ENCODE measurements at regions not wholly inside any gene's neighbourhood (a gene's known extent, or its start where the extent isn't known, plus 50 kb on each side); places are given as distances from the start of the nearest gene placed in this dataset.
"Not testable (repeated sequence)": the region's sequence is repeated elsewhere in the genome, so short reads cannot be mapped to it uniquely, and the experiment has no call there.

GRCh38 chr1:198841477-198841876 lies 202.6 kb downstream of the PTPRC start:
- DNase-seq (ENCODE audit: insufficient read length, low spot score), result no peak
- FAIRE-seq, result no peak
- TF ChIP-seq POLR2A (IDR thresholded peaks at IDR 0.05; ENCODE audit: low read depth, low read length) (no peak), PAX5 (IDR thresholded peaks at IDR 0.05; ENCODE audit: insufficient read depth, low read length, severe bottlenecking) (no peak), TAF1 (IDR thresholded peaks at IDR 0.05; ENCODE audit: low read depth, low read length) (no peak), POLR2AphosphoS5 (IDR thresholded peaks at IDR 0.05; ENCODE audit: low read depth, low read length) (no peak), POU2F2 (IDR thresholded peaks at IDR 0.05; ENCODE audit: low read depth, low read length) (no peak), SPI1 (IDR thresholded peaks at IDR 0.05; ENCODE audit: low read depth, low read length) (no peak)

GRCh38 chr1:198842686-198843085 lies 203.8 kb downstream of the PTPRC start:
- DNase-seq (ENCODE audit: insufficient read length, low spot score) (no peak), FAIRE-seq (no peak)
- TF ChIP-seq POU2F2 (IDR thresholded peaks at IDR 0.05; ENCODE audit: low read depth, low read length) (no peak), POLR2AphosphoS5 (IDR thresholded peaks at IDR 0.05; ENCODE audit: low read depth, low read length) (no peak), PAX5 (IDR thresholded peaks at IDR 0.05; ENCODE audit: insufficient read depth, low read length, severe bottlenecking) (no peak), TAF1 (IDR thresholded peaks at IDR 0.05; ENCODE audit: low read depth, low read length) (no peak), SPI1 (IDR thresholded peaks at IDR 0.05; ENCODE audit: low read depth, low read length) (no peak), POLR2A (IDR thresholded peaks at IDR 0.05; ENCODE audit: low read depth, low read length) (no peak)

GRCh38 chr1:198845271-198845670 lies 206.4 kb downstream of the PTPRC start:
- TF ChIP-seq TAF1 (IDR thresholded peaks at IDR 0.05; ENCODE audit: low read depth, low read length) (no peak), POLR2AphosphoS5 (IDR thresholded peaks at IDR 0.05; ENCODE audit: low read depth, low read length) (no peak), POU2F2 (IDR thresholded peaks at IDR 0.05; ENCODE audit: low read depth, low read length) (no peak), POLR2A (IDR thresholded peaks at IDR 0.05; ENCODE audit: low read depth, low read length) (no peak), PAX5 (IDR thresholded peaks at IDR 0.05; ENCODE audit: insufficient read depth, low read length, severe bottlenecking) (no peak), SPI1 (IDR thresholded peaks at IDR 0.05; ENCODE audit: low read depth, low read length) (no peak)
- DNase-seq (ENCODE audit: insufficient read length, low spot score), result no peak
- FAIRE-seq, result no peak

- DNase-seq (ENCODE audit: insufficient read length, low spot score) (no peak), FAIRE-seq (no peak)
- no peak for TF ChIP-seq TAF1 (IDR thresholded peaks at IDR 0.05; ENCODE audit: low read depth, low read length)
- TF ChIP-seq PAX5 (IDR thresholded peaks at IDR 0.05; ENCODE audit: insufficient read depth, low read length, severe bottlenecking), result no peak
- TF ChIP-seq SPI1 (IDR thresholded peaks at IDR 0.05; ENCODE audit: low read depth, low read length), result no peak
Measured at GRCh38 chr1:198845851-198846250, 207.0 kb downstream of the PTPRC start.

GRCh38 chr1:198846556-198846955 lies 207.7 kb downstream of the PTPRC start:
- TF ChIP-seq POU2F2 (IDR thresholded peaks at IDR 0.05; ENCODE audit: low read depth, low read length) (no peak), POLR2AphosphoS5 (IDR thresholded peaks at IDR 0.05; ENCODE audit: low read depth, low read length) (no peak), PAX5 (IDR thresholded peaks at IDR 0.05; ENCODE audit: insufficient read depth, low read length, severe bottlenecking) (no peak), POLR2A (IDR thresholded peaks at IDR 0.05; ENCODE audit: low read depth, low read length) (no peak), TAF1 (IDR thresholded peaks at IDR 0.05; ENCODE audit: low read depth, low read length) (no peak), SPI1 (IDR thresholded peaks at IDR 0.05; ENCODE audit: low read depth, low read length) (no peak)
- FAIRE-seq (no peak), DNase-seq (ENCODE audit: insufficient read length, low spot score) (no peak)

GRCh38 chr1:198848206-198848605 lies 209.4 kb downstream of the PTPRC start:
- no peak for TF ChIP-seq TAF1 (IDR thresholded peaks at IDR 0.05; ENCODE audit: low read depth, low read length)
- no peak for TF ChIP-seq POLR2A (IDR thresholded peaks at IDR 0.05; ENCODE audit: low read depth, low read length)
- TF ChIP-seq SPI1 (IDR thresholded peaks at IDR 0.05; ENCODE audit: low read depth, low read length), result no peak
- no peak for TF ChIP-seq POLR2AphosphoS5 (IDR thresholded peaks at IDR 0.05; ENCODE audit: low read depth, low read length)
- TF ChIP-seq PAX5 (IDR thresholded peaks at IDR 0.05; ENCODE audit: insufficient read depth, low read length, severe bottlenecking), result no peak
- TF ChIP-seq POU2F2 (IDR thresholded peaks at IDR 0.05; ENCODE audit: low read depth, low read length), result no peak
- FAIRE-seq (no peak), DNase-seq (ENCODE audit: insufficient read length, low spot score) (no peak)

- DNase-seq (ENCODE audit: insufficient read length, low spot score), result no peak
- TF ChIP-seq POU2F2 (IDR thresholded peaks at IDR 0.05; ENCODE audit: low read depth, low read length) (no peak), POLR2AphosphoS5 (IDR thresholded peaks at IDR 0.05; ENCODE audit: low read depth, low read length) (no peak), POLR2A (IDR thresholded peaks at IDR 0.05; ENCODE audit: low read depth, low read length) (no peak), SPI1 (IDR thresholded peaks at IDR 0.05; ENCODE audit: low read depth, low read length) (no peak), TAF1 (IDR thresholded peaks at IDR 0.05; ENCODE audit: low read depth, low read length) (no peak), PAX5 (IDR thresholded peaks at IDR 0.05; ENCODE audit: insufficient read depth, low read length, severe bottlenecking) (no peak)
- FAIRE-seq, result no peak
Measured at GRCh38 chr1:198848649-198849048, 209.8 kb downstream of the PTPRC start.

- DNase-seq (ENCODE audit: insufficient read length, low spot score) (no peak), FAIRE-seq (no peak)
- TF ChIP-seq TAF1 (IDR thresholded peaks at IDR 0.05; ENCODE audit: low read depth, low read length) (no peak), PAX5 (IDR thresholded peaks at IDR 0.05; ENCODE audit: insufficient read depth, low read length, severe bottlenecking) (no peak), POLR2AphosphoS5 (IDR thresholded peaks at IDR 0.05; ENCODE audit: low read depth, low read length) (no peak), POU2F2 (IDR thresholded peaks at IDR 0.05; ENCODE audit: low read depth, low read length) (no peak), POLR2A (IDR thresholded peaks at IDR 0.05; ENCODE audit: low read depth, low read length) (no peak), SPI1 (IDR thresholded peaks at IDR 0.05; ENCODE audit: low read depth, low read length) (no peak)
Measured at GRCh38 chr1:198849093-198849492, 210.3 kb downstream of the PTPRC start.

GRCh38 chr1:198850196-198850595 lies 211.4 kb downstream of the PTPRC start:
- DNase-seq (ENCODE audit: insufficient read length, low spot score) (no peak), FAIRE-seq (no peak)
- TF ChIP-seq POLR2A (IDR thresholded peaks at IDR 0.05; ENCODE audit: low read depth, low read length), result no peak
- no peak for TF ChIP-seq PAX5 (IDR thresholded peaks at IDR 0.05; ENCODE audit: insufficient read depth, low read length, severe bottlenecking)
- no peak for TF ChIP-seq POU2F2 (IDR thresholded peaks at IDR 0.05; ENCODE audit: low read depth, low read length)
- TF ChIP-seq SPI1 (IDR thresholded peaks at IDR 0.05; ENCODE audit: low read depth, low read length), result no peak
- no peak for TF ChIP-seq POLR2AphosphoS5 (IDR thresholded peaks at IDR 0.05; ENCODE audit: low read depth, low read length)
- no peak for TF ChIP-seq TAF1 (IDR thresholded peaks at IDR 0.05; ENCODE audit: low read depth, low read length)

- not testable (repeated sequence) for FAIRE-seq; DNase-seq (ENCODE audit: insufficient read length, low spot score)
Measured at GRCh38 chr1:198850966-198851365, 212.1 kb downstream of the PTPRC start.
